ENCODE measurements at regions not wholly inside any gene's neighbourhood (a gene's known extent, or its start where the extent isn't known, plus 50 kb on each side); places are given as distances from the start of the nearest gene placed in this dataset.
"Not testable (repeated sequence)": the region's sequence is repeated elsewhere in the genome, so short reads cannot be mapped to it uniquely, and the experiment has no call there.

GRCh38 chr2:184186436-184186835, 411.9 kb upstream of the ZNF804A start:
- no peaks in the 10 kb centered on the region for H3K36me3 ChIP-seq (ENCODE audit: insufficient read depth)
- no peaks in the 10 kb centered on the region for H3K4me1 ChIP-seq (ENCODE audit: insufficient read depth)
- no peak overlapping the region for H3K27ac ChIP-seq (ENCODE audit: low read depth)
- no peak for DNase-seq (ENCODE audit: extremely low spot score)
- no peak overlapping the region for H3K4me3 ChIP-seq (ENCODE audit: low read depth, low read length)
- 90% methylated on average over 4 of the region's 4 CpGs for WGBS

- 90% methylated on average over 9 of the region's 9 CpGs for WGBS
- Histone ChIP-seq H3K27ac (ENCODE audit: low read depth) (no peak overlapping the region), H3K4me1 (ENCODE audit: insufficient read depth) (no peaks in the 10 kb centered on the region), H3K4me3 (ENCODE audit: low read depth, low read length) (no peak overlapping the region), H3K36me3 (ENCODE audit: insufficient read depth) (no peaks in the 10 kb centered on the region)
- no peak for DNase-seq (ENCODE audit: extremely low spot score)
Measured at GRCh38 chr2:184187421-184187971, 410.8 kb upstream of the ZNF804A start.

- Histone ChIP-seq H3K36me3 (ENCODE audit: insufficient read depth) (no peaks in the 10 kb centered on the region), H3K27ac (ENCODE audit: low read depth) (no peak overlapping the region), H3K4me1 (ENCODE audit: insufficient read depth) (no peaks in the 10 kb centered on the region), H3K4me3 (ENCODE audit: low read depth, low read length) (no peak overlapping the region)
- WGBS = 82% methylated on average over 3 of the region's 3 CpGs
- DNase-seq (ENCODE audit: extremely low spot score) = no peak
Measured at GRCh38 chr2:184190725-184191124, 407.6 kb upstream of the ZNF804A start.

GRCh38 chr2:184192649-184193048, 405.7 kb upstream of the ZNF804A start:
- Histone ChIP-seq H3K36me3 (ENCODE audit: insufficient read depth) (no peaks in the 10 kb centered on the region), H3K27ac (ENCODE audit: low read depth) (no peak overlapping the region), H3K4me3 (ENCODE audit: low read depth, low read length) (no peak overlapping the region), H3K4me1 (ENCODE audit: insufficient read depth) (no peaks in the 10 kb centered on the region)
- 69% methylated on average over 2 of the region's 2 CpGs for WGBS
- no peak for DNase-seq (ENCODE audit: extremely low spot score)

GRCh38 chr2:184197413-184197812, 400.9 kb upstream of the ZNF804A start:
- Histone ChIP-seq H3K36me3 (ENCODE audit: insufficient read depth) (no peaks in the 10 kb centered on the region), H3K4me1 (ENCODE audit: insufficient read depth) (no peaks in the 10 kb centered on the region), H3K4me3 (ENCODE audit: low read depth, low read length) (no peak overlapping the region), H3K27ac (ENCODE audit: low read depth) (no peak overlapping the region)
- no peak for DNase-seq (ENCODE audit: extremely low spot score)
- WGBS = 69% methylated on average over 5 of the region's 5 CpGs

GRCh38 chr2:184198791-184199190, 399.5 kb upstream of the ZNF804A start:
- 92% methylated on average over 5 of the region's 5 CpGs for WGBS
- not testable (repeated sequence) for DNase-seq (ENCODE audit: extremely low spot score); H3K4me3 ChIP-seq (ENCODE audit: low read depth, low read length); H3K36me3 ChIP-seq (ENCODE audit: insufficient read depth); H3K27ac ChIP-seq (ENCODE audit: low read depth); H3K4me1 ChIP-seq (ENCODE audit: insufficient read depth)

GRCh38 chr2:184199274-184199673, 399.1 kb upstream of the ZNF804A start:
- no peak for DNase-seq (ENCODE audit: extremely low spot score)
- Histone ChIP-seq H3K36me3 (ENCODE audit: insufficient read depth) (no peaks in the 10 kb centered on the region), H3K4me3 (ENCODE audit: low read depth, low read length) (no peak overlapping the region), H3K4me1 (ENCODE audit: insufficient read depth) (no peaks in the 10 kb centered on the region), H3K27ac (ENCODE audit: low read depth) (no peak overlapping the region)
- WGBS = 92% methylated on average over 4 of the region's 4 CpGs

GRCh38 chr2:184201246-184201645, 397.1 kb upstream of the ZNF804A start:
- DNase-seq (ENCODE audit: extremely low spot score) = no peak
- 97% methylated on average over 2 of the region's 2 CpGs for WGBS
- H3K4me3 ChIP-seq (ENCODE audit: low read depth, low read length) = no peak overlapping the region

GRCh38 chr2:184203661-184204060, 394.7 kb upstream of the ZNF804A start:
- 86% methylated on average over 1 of the region's 1 CpG for WGBS
- no peaks in the 10 kb centered on the region for H3K4me1 ChIP-seq (ENCODE audit: insufficient read depth)
- H3K4me3 ChIP-seq (ENCODE audit: low read depth, low read length) = no peak overlapping the region
- DNase-seq (ENCODE audit: extremely low spot score) = no peak
- no peak overlapping the region for H3K27ac ChIP-seq (ENCODE audit: low read depth)
- H3K36me3 ChIP-seq (ENCODE audit: insufficient read depth) = no peaks in the 10 kb centered on the region

More at GRCh38 chr2:184201246-184201645, 397.1 kb upstream of the ZNF804A start:
- Histone ChIP-seq H3K27ac (ENCODE audit: low read depth) (no peak overlapping the region), H3K4me1 (ENCODE audit: insufficient read depth) (no peaks in the 10 kb centered on the region), H3K36me3 (ENCODE audit: insufficient read depth) (no peaks in the 10 kb centered on the region)

- no peak overlapping the region for H3K4me3 ChIP-seq (ENCODE audit: low read depth, low read length)
- H3K36me3 ChIP-seq (ENCODE audit: insufficient read depth) = no peaks in the 10 kb centered on the region
- no peak for DNase-seq (ENCODE audit: extremely low spot score)
- WGBS = 71% methylated on average over 2 of the region's 2 CpGs
- H3K27ac ChIP-seq (ENCODE audit: low read depth) = no peak overlapping the region
- no peaks in the 10 kb centered on the region for H3K4me1 ChIP-seq (ENCODE audit: insufficient read depth)
Measured at GRCh38 chr2:184205048-184205596, 393.2 kb upstream of the ZNF804A start.

- Histone ChIP-seq H3K27ac (ENCODE audit: low read depth) (no peak overlapping the region), H3K4me3 (ENCODE audit: low read depth, low read length) (no peak overlapping the region), H3K4me1 (ENCODE audit: insufficient read depth) (no peaks in the 10 kb centered on the region), H3K36me3 (ENCODE audit: insufficient read depth) (no peaks in the 10 kb centered on the region)
- DNase-seq (ENCODE audit: extremely low spot score) = no peak
- WGBS = 84% methylated on average over 2 of the region's 2 CpGs
Measured at GRCh38 chr2:184206045-184206444, 392.3 kb upstream of the ZNF804A start.

GRCh38 chr2:184210329-184210728, 388.0 kb upstream of the ZNF804A start:
- Histone ChIP-seq H3K27ac (ENCODE audit: low read depth) (no peak overlapping the region), H3K4me3 (ENCODE audit: low read depth, low read length) (no peak overlapping the region), H3K4me1 (ENCODE audit: insufficient read depth) (no peaks in the 10 kb centered on the region), H3K36me3 (ENCODE audit: insufficient read depth) (no peaks in the 10 kb centered on the region)
- DNase-seq (ENCODE audit: extremely low spot score) = no peak
- 76% methylated on average over 3 of the region's 3 CpGs for WGBS

- Histone ChIP-seq H3K36me3 (ENCODE audit: insufficient read depth) (no peaks in the 10 kb centered on the region), H3K27ac (ENCODE audit: low read depth) (no peak overlapping the region), H3K4me1 (ENCODE audit: insufficient read depth) (no peaks in the 10 kb centered on the region), H3K4me3 (ENCODE audit: low read depth, low read length) (no peak overlapping the region)
- 97% methylated on average over 1 of the region's 1 CpG for WGBS
- no peak for DNase-seq (ENCODE audit: extremely low spot score)
Measured at GRCh38 chr2:184215745-184216144, 382.6 kb upstream of the ZNF804A start.

- Histone ChIP-seq H3K27ac (ENCODE audit: low read depth) (no peak overlapping the region), H3K36me3 (ENCODE audit: insufficient read depth) (no peaks in the 10 kb centered on the region), H3K4me3 (ENCODE audit: low read depth, low read length) (no peak overlapping the region), H3K4me1 (ENCODE audit: insufficient read depth) (no peaks in the 10 kb centered on the region)
- WGBS = 50% methylated on average over 1 of the region's 1 CpG
- DNase-seq (ENCODE audit: extremely low spot score) = no peak
Measured at GRCh38 chr2:184256611-184257010, 341.7 kb upstream of the ZNF804A start.

GRCh38 chr2:184261331-184261730, 337.0 kb upstream of the ZNF804A start:
- Histone ChIP-seq H3K27ac (ENCODE audit: low read depth) (no peak overlapping the region), H3K4me1 (ENCODE audit: insufficient read depth) (no peaks in the 10 kb centered on the region), H3K36me3 (ENCODE audit: insufficient read depth) (no peaks in the 10 kb centered on the region), H3K4me3 (ENCODE audit: low read depth, low read length) (no peak overlapping the region)
- DNase-seq (ENCODE audit: extremely low spot score) = no peak
